ENCODE measurements at regions not wholly inside any gene's neighbourhood (a gene's known extent, or its start where the extent isn't known, plus 50 kb on each side); places are given as distances from the start of the nearest gene placed in this dataset.

GRCh38 chr5:28217695-28218094 is 1179.3 kb upstream of the CDH9 start:
- TF ChIP-seq, protein P1, sequence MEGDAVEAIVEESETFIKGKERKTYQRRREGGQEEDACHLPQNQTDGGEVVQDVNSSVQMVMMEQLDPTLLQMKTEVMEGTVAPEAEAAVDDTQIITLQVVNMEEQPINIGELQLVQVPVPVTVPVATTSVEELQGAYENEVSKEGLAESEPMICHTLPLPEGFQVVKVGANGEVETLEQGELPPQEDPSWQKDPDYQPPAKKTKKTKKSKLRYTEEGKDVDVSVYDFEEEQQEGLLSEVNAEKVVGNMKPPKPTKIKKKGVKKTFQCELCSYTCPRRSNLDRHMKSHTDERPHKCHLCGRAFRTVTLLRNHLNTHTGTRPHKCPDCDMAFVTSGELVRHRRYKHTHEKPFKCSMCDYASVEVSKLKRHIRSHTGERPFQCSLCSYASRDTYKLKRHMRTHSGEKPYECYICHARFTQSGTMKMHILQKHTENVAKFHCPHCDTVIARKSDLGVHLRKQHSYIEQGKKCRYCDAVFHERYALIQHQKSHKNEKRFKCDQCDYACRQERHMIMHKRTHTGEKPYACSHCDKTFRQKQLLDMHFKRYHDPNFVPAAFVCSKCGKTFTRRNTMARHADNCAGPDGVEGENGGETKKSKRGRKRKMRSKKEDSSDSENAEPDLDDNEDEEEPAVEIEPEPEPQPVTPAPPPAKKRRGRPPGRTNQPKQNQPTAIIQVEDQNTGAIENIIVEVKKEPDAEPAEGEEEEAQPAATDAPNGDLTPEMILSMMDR (IDR thresholded peaks at IDR 0.05; ENCODE audit: extremely low read depth in 1 of 2, insufficient read depth in 1 of 2, low read depth in 1 of 2, low read length in 2 of 2), result no peak
- TF ChIP-seq FOS (IDR thresholded peaks at IDR 0.05; ENCODE audit: borderline replicate concordance, insufficient read depth, low read length) (no peak), POLR2A (IDR thresholded peaks at IDR 0.05; ENCODE audit: low read depth, low read length) (no peak), EZH2 (IDR thresholded peaks at IDR 0.05; ENCODE audit: borderline replicate concordance, low read depth, low read length, severe bottlenecking) (no peak), POLR2AphosphoS5 (IDR thresholded peaks at IDR 0.05; ENCODE audit: insufficient read depth, low read depth, low read length) (no peak), JUN (IDR thresholded peaks at IDR 0.05; ENCODE audit: borderline replicate concordance, insufficient read depth, insufficient read length, low read depth) (no peak), GATA2 (IDR thresholded peaks at IDR 0.05; ENCODE audit: insufficient read depth, insufficient read length, low read depth, low read length) (no peak)
- TF ChIP-seq, protein P2, sequence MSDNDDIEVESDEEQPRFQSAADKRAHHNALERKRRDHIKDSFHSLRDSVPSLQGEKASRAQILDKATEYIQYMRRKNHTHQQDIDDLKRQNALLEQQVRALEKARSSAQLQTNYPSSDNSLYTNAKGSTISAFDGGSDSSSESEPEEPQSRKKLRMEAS (IDR thresholded peaks at IDR 0.05; ENCODE audit: insufficient read depth, insufficient read length), result no peak

Data from endothelial cell of umbilical vein (primary cell).